ENCODE measurements at regions not wholly inside any gene's neighbourhood (a gene's known extent, or its start where the extent isn't known, plus 50 kb on each side); places are given as distances from the start of the nearest gene placed in this dataset.
"Not testable (repeated sequence)": the region's sequence is repeated elsewhere in the genome, so short reads cannot be mapped to it uniquely, and the experiment has no call there.

DNA sequence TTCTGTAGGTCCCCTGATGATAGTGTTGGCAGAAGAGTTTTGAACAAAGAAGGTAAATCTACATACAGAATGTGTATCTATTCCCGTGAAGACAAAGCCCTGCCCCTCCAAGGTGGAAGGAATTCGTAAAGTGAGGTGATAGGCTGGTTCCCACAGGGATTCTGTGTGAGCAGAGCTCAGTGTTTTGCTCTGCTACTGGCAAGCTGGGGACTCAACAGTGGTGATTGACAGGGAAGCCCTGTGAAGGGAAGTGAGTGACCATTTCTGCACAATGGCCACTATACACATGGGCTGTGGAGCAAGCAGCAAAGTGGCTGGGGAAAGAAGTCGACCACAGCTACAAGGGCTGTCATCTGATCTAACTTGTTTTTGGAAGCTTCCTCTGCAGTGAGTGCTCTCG lies 90.0 kb upstream of the LRRN2 start:
- TF ChIP-seq, protein P1, sequence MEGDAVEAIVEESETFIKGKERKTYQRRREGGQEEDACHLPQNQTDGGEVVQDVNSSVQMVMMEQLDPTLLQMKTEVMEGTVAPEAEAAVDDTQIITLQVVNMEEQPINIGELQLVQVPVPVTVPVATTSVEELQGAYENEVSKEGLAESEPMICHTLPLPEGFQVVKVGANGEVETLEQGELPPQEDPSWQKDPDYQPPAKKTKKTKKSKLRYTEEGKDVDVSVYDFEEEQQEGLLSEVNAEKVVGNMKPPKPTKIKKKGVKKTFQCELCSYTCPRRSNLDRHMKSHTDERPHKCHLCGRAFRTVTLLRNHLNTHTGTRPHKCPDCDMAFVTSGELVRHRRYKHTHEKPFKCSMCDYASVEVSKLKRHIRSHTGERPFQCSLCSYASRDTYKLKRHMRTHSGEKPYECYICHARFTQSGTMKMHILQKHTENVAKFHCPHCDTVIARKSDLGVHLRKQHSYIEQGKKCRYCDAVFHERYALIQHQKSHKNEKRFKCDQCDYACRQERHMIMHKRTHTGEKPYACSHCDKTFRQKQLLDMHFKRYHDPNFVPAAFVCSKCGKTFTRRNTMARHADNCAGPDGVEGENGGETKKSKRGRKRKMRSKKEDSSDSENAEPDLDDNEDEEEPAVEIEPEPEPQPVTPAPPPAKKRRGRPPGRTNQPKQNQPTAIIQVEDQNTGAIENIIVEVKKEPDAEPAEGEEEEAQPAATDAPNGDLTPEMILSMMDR (IDR thresholded peaks at IDR 0.05): no peak
- no peak overlapping the region for H3K27ac ChIP-seq
- no peak for DNase-seq
- H3K9me3 ChIP-seq: no peaks in the 10 kb centered on the region
- no peak for ATAC-seq
- H3K4me3 ChIP-seq: no peak overlapping the region
- intact Hi-C loops (cut with DNase I): no loop called here
- no peaks in the 10 kb centered on the region for H3K36me3 ChIP-seq
- H3K4me1 ChIP-seq: no peaks in the 10 kb centered on the region
- peaks cover 10% of the 10 kb centered on the region for H3K27me3 ChIP-seq (ENCODE audit: low read depth)

DNA sequence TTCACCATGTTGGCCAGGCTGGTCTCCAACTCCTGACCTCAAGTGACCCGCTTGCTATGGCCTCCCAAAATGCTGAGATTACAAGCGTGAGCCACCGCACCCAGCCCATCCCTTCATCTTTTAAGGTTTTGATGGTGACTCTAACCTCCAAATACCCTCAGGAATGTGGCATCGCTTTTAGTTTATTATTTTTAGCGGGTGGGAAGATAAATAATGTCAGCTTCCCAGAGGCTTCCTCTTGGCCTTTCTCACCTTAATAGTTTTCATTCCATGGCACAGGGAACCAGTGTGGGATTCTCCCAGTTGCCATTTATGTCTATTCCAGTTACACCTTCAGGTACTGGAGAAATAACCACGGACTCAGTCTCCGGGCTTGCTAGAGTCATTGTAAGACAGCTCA lies 92.1 kb upstream of the LRRN2 start:
- H3K9me3 ChIP-seq: no peaks in the 10 kb centered on the region
- H3K27me3 ChIP-seq (ENCODE audit: low read depth): peaks cover 10% of the 10 kb centered on the region
- H3K36me3 ChIP-seq: no peaks in the 10 kb centered on the region
- DNase-seq: no peak
- H3K27ac ChIP-seq: no peak overlapping the region
- TF ChIP-seq, protein P1 (IDR thresholded peaks at IDR 0.05): no peak
- no peak for ATAC-seq
- no peaks in the 10 kb centered on the region for H3K4me1 ChIP-seq
- no peak overlapping the region for H3K4me3 ChIP-seq
- intact Hi-C loops (cut with DNase I): no loop called here

DNA sequence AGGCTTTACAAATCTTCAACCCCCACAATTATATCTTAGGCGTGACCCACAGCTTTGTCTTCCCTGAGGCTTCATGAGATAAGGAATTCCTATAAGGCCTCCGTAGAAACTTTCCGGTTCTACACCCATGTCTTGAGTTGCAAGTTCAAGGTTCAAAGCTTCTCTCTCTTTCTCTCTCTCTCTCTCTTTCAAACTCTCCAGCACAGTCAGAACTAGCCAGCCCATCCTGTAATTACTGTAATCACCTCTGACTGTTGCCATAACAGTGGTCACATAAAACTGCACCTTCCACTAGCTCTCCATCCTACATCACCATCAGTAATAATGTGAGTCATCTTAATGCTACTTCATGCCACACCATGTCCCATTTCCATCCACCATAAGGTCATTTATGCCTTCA lies 90.0 kb upstream of the NFASC start:
- H3K4me3 ChIP-seq: no peak overlapping the region
- intact Hi-C loops (cut with DNase I): no loop called here
- DNase-seq (no peak), ATAC-seq (no peak)
- TF ChIP-seq, protein P1 (IDR thresholded peaks at IDR 0.05): no peak
- H3K9me3 ChIP-seq: no peaks in the 10 kb centered on the region
- H3K36me3 ChIP-seq: no peaks in the 10 kb centered on the region
- H3K27me3 ChIP-seq (ENCODE audit: low read depth): peaks cover under 1% of the 10 kb centered on the region
- H3K4me1 ChIP-seq: no peaks in the 10 kb centered on the region
- no peak overlapping the region for H3K27ac ChIP-seq

DNA sequence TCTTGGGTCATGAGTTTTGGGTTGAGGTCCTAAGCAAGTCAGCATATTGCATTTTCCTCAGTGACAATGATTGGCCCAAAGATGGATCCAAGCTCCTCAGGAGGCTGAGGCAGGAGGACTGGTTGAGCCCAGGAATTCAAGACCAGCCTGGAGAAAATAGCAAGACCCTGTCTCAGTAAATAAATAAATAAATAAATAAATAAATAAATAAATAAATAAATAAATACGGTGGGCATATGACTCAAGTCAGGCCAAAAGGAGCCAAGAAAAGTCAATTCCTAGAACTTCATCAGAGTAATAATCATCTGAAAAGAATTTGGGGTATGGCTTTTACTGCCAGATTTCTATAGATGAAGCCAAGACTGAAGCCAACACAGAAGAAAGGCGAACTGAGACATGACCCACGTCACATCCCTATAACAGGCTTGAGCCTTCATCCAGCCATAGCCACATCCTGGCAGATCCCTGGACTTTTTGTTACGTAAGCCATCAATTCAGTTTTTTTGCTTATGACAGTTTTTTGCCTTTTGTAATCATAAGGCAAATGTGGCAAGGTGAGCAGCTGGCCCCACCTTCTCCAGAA lies 88.5 kb upstream of the NFASC start:
- Histone ChIP-seq H3K4me3 (no peak overlapping the region), H3K9me3 (no peaks in the 10 kb centered on the region), H3K4me1 (no peaks in the 10 kb centered on the region), H3K27ac (no peak overlapping the region), H3K27me3 (ENCODE audit: low read depth) (peaks cover 6% of the 10 kb centered on the region), H3K36me3 (no peaks in the 10 kb centered on the region)
- DNase-seq (no peak), ATAC-seq (no peak)
- TF ChIP-seq, protein P1 (IDR thresholded peaks at IDR 0.05): no peak
- intact Hi-C loops (cut with DNase I): no loop called here

DNA sequence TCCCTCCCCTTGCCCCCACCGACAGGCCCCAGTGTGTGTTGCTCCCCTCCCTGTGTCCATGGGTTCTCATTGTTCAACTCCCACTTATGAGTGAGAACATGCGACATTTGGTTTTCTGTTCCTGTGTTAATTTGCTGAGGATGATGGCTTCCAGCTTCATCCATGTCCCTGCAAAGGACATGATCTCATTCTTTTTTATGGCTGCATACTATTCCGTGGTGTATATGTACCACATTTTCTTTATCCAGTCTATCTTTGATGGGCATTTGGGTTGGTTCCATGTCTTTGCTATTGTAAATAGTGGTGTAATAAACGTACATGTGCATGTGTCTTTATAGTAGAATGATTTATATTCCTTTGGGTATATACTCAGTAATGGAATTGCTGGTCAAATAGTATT lies 85.6 kb upstream of the NFASC start:
- H3K4me3 ChIP-seq; H3K4me1 ChIP-seq; DNase-seq; ATAC-seq; H3K9me3 ChIP-seq; intact Hi-C loops (cut with DNase I); H3K27me3 ChIP-seq (ENCODE audit: low read depth); H3K36me3 ChIP-seq; H3K27ac ChIP-seq: not testable (repeated sequence)

DNA sequence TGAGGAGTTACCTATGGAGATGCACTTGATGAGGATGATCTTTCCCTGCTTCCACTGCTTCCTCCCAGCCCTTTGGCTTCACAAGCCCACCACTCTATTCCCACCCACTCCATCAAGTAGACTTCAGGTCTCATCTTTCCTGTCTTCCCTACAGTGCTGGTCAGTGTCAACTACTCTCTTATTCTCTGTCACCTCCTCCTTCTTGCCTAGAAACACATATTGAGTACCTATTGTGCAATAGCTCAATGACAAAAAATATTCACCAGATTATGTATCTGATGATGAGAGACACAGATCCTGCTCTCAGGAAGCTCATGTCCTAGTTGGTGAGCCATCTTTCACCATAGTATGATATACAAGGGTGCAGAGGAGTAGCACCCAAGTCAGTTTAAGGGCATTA lies 82.2 kb upstream of the NFASC start:
- TF ChIP-seq, protein P1 (IDR thresholded peaks at IDR 0.05): no peak
- DNase-seq (no peak), ATAC-seq (no peak)
- intact Hi-C loops (cut with DNase I): no loop called here
- Histone ChIP-seq H3K27me3 (ENCODE audit: low read depth) (peaks cover 6% of the 10 kb centered on the region), H3K4me3 (no peak overlapping the region), H3K4me1 (no peaks in the 10 kb centered on the region), H3K9me3 (no peaks in the 10 kb centered on the region), H3K27ac (no peak overlapping the region), H3K36me3 (no peaks in the 10 kb centered on the region)
